Choroid plexus epithelial cell (primary cell): ENCODE measurements at regions not wholly inside any gene's neighbourhood (a gene's known extent, or its start where the extent isn't known, plus 50 kb on each side); places are given as distances from the start of the nearest gene placed in this dataset.
A peak's percentile ranks its signal among the peaks of the same experiment; 100 is the strongest.

Source experiments
- DNase-seq: peaks from one replicate; pipeline ENCODE4 v3.0.0-alpha.2; 2010; ENCODE audit warnings: low read depth
- H3K4me3 ChIP-seq: 2 replicates; pipeline ENCODE4 v1.5.1; 2011; ENCODE audit warnings: low read depth, mild to moderate bottlenecking, control low read depth, low read length, moderate library complexity
- CTCF ChIP-seq: conservative IDR thresholded peaks from 2 replicates; pipeline ENCODE4 v1.5.1; 2011; ENCODE audit warnings: low read depth, mild to moderate bottlenecking, control low read depth, inconsistent platforms, low read length, moderate library complexity

- no peak for DNase-seq
- H3K4me3 ChIP-seq: no peak overlapping the region
- no peak for TF ChIP-seq CTCF
Measured at GRCh38 chr22:27433099-27433498, 368.5 kb downstream of the MN1 start.

GRCh38 chr22:27433585-27434190 lies 367.9 kb downstream of the MN1 start:
- H3K4me3 ChIP-seq: no peak overlapping the region
- no peak for TF ChIP-seq CTCF

GRCh38 chr22:27434898-27435297 lies 366.7 kb downstream of the MN1 start:
- no peak for TF ChIP-seq CTCF
- no peak overlapping the region for H3K4me3 ChIP-seq
- no peak for DNase-seq

More at GRCh38 chr22:27433585-27434190, 367.9 kb downstream of the MN1 start:
- DNase-seq: no peak

- DNase-seq: peak; percentile 58
- no peak overlapping the region for H3K4me3 ChIP-seq
- no peak for TF ChIP-seq CTCF
Measured at GRCh38 chr22:27435844-27436576, 365.5 kb downstream of the MN1 start.

- no peak for TF ChIP-seq CTCF
- H3K4me3 ChIP-seq: no peak overlapping the region
- no peak for DNase-seq
Measured at GRCh38 chr22:27436591-27436990, 365.0 kb downstream of the MN1 start.

GRCh38 chr22:27437570-27437969 lies 364.0 kb downstream of the MN1 start:
- TF ChIP-seq CTCF: no peak
- DNase-seq: no peak
- H3K4me3 ChIP-seq: no peak overlapping the region
